GM10266 (cell line): ENCODE measurements at regions not wholly inside any gene's neighbourhood (a gene's known extent, or its start where the extent isn't known, plus 50 kb on each side); places are given as distances from the start of the nearest gene placed in this dataset.

Experiments
- DNase-seq: peaks from one replicate; pipeline ENCODE4 v3.0.0; 2012; ENCODE audit errors: extremely low spot score
- TF ChIP-seq, protein P1 (sequence below): IDR thresholded peaks from 2 replicates; pipeline ENCODE4 v1.5.1; 2012; ENCODE audit warnings: mild to moderate bottlenecking, low read depth; ENCODE audit not compliant: control insufficient read depth, insufficient read depth; ENCODE audit errors: missing control alignments

DNA sequence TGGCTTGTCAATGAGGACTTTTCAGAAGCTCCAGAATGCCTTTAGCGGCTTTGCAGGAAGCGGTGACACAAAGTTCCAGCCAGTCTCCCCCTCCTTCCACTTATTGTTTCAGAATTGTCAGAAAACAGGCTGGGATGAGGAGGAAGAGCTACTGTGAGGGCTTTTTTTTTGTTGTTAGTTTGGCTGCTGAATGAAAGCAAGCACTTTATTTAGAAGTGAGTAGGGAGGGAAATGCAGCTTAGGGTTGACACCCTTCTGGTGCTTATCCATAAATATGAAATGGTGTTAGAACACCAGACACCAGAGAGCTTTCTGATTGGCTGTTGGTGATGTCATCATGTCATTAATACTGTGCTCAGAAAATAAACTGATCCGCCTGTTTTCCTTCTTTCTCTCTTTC is 251.5 kb downstream of the SOX4 start:
- TF ChIP-seq, protein P1, sequence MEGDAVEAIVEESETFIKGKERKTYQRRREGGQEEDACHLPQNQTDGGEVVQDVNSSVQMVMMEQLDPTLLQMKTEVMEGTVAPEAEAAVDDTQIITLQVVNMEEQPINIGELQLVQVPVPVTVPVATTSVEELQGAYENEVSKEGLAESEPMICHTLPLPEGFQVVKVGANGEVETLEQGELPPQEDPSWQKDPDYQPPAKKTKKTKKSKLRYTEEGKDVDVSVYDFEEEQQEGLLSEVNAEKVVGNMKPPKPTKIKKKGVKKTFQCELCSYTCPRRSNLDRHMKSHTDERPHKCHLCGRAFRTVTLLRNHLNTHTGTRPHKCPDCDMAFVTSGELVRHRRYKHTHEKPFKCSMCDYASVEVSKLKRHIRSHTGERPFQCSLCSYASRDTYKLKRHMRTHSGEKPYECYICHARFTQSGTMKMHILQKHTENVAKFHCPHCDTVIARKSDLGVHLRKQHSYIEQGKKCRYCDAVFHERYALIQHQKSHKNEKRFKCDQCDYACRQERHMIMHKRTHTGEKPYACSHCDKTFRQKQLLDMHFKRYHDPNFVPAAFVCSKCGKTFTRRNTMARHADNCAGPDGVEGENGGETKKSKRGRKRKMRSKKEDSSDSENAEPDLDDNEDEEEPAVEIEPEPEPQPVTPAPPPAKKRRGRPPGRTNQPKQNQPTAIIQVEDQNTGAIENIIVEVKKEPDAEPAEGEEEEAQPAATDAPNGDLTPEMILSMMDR, result no peak
- no peak for DNase-seq

DNA sequence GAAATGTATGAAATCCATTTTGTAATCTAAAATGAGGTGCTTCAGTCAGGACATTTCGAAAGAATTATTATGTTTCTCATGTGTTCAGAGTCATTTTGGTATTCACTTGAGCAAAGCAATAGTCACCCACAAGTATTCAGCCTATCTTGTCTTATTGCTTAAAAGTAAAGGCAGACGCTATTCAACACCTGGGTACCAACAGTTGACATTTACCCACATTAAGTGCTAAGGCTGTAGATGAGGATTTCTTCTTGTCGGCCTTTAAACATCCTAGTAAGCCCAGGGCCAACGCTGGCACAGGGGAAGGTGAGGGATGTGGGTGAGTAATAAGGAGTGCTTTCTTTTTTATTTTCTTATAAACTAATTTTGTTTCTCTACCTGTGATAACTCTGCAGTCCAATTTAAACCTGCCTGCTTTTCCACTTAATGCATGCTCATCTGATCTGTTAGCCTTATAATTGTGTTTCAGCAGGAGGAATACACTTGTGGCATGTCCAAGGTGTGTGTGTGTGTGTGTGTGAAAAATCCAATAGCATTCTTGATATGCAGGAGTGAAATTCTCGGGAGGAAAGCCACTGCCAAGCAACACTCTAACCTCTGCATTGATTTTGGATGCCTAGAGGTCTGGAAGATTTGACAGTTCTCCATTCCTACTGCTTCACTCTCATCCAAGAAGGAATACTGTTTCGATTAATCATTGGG is 252.0 kb downstream of the SOX4 start:
- TF ChIP-seq, protein P1, result no peak
- no peak for DNase-seq

DNA sequence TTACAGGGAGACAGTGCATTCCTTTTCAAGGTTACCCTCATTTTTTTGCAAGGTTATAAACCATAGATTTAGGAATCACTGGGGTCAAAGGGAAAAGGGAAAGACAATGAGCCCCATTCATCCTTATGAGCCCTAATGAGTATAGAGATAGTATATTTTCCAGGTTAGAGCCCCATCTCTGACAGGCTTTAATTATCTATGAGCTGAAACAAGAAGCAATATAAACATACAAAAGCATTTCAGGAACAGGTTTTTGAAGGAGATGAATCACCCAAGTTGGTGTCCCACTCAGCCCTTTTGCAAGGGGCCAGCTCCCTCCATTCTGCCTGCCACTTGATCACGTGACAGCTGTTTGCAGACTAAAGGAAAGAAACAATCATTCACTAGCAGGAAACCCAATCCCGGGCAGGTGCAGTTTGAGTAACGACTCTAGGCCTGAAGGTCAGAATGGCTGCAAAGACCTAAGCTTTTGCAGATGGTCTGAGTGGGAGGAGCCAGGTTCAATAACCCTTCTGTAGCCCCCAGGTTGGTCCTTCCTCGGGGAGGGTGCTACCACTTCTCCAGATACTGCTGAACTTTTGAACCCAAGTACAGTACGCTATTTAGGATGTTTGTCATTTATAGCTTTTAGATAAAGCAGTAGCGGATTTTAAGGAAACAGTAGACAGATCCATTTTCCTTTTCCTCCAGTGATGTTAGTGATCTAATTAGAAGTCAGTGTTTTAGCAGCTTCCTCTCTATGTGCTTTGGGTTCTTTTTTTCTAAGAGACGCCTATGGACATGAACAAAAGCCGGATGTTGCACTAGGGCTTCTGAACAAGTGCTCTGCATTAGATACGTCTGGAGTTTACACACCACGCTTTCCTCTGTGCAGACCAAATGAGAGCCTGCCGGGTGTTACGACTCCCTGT is 253.2 kb downstream of the SOX4 start:
- TF ChIP-seq, protein P1, result no peak
- no peak for DNase-seq

DNA sequence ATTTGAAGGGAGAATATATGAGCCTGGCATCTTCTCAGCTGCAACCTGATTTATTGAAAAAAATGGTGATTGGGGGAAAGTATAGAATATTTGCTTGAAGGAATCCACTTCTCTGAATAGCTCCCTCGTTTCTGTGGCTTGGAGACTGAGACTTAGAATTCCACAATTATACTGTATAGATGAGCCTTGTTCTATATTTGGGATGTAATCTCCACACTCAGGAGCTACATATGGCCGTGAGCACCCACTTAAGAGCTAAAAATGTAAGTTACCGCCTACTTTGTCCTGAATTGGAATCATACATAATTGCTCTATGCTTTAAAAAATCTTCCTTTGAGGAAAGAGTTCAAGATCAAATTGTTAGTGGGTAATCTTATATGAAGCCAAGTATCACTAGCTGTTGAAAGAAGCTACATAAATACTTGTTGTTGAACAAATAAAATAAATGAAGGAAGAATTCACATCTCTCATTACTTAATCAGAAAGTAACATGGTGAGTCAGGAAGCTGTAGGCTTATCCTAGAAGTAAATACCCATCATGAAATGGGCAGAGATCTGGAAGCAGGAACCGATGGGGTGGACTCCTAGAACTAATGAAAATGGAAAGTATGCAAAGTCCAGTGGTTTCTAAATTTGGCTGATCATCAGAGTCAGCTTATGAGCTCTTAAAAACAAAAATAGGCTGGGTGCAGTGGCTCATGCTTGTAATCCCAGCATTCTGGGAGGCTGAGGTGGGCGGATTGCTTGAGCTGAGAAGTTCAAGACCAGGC is 254.3 kb downstream of the SOX4 start:
- TF ChIP-seq, protein P1, result no peak
- no peak for DNase-seq

DNA sequence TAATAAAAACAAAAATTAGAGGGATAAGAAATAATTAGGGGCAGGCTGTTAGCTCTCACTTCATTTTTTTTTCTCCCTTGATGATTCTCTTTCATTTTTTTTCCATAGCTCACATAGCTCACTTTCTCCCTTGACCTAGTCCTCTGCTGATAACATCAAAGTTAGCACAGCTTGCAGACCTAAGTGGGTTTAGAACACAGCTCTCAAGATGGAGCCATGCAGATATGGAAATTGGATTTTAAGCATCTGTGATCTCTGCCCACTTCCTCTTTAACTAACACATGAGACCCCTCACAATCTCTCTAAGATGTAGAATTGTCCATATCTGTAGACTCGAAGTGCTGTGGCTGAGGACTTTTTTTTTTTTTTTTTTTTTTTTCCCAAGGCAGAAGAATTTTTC is 257.1 kb downstream of the SOX4 start:
- DNase-seq, result no peak
- TF ChIP-seq, protein P1, result no peak

DNA sequence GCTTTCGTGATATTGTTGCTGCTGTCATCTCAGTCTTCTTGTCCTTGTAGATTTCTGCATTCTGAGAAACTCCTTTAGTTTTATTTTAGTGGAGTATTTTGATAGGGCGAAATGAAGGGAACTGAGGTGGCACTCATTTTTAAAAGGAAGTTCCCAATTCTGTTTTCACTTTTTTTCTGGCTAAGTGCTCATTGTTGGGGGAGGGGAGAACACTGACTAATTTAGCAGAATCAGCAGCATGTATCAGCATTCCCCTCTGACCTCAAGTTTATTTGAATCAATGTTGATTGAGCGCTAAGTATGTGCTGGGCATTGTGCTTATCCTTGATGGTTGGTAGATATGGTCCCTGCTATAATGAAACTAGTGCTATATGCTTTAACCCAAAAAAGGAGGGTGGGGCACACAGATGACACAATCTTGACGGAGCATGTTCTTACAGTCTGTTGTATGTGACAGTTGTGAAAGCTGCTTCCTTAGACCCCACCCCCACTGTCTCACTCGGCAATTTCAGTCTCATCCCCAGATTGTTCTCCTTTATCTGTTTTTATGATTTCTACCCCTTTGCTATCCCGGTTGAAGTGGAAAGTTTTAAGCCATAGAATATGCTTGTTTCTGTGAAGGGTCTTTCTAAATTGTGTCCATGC is 262.4 kb downstream of the SOX4 start:
- no peak for DNase-seq
- TF ChIP-seq, protein P1, result no peak
